Prostate gland (tissue), 2 donors: ENCODE measurements at regions not wholly inside any gene's neighbourhood (a gene's known extent, or its start where the extent isn't known, plus 50 kb on each side); places are given as distances from the start of the nearest gene placed in this dataset.

Experiments
- DNase-seq: peaks from one replicate; pipeline ENCODE4 v3.0.0-alpha.2; 2019; ENCODE audit warnings: low spot score
- H3K27ac ChIP-seq, 2 donors: fragments of 200-600 bp; sonication (generic); 2 replicates each; pipeline ENCODE4 v1.5.1; 2017 to 2019
- H3K27me3 ChIP-seq: fragments of 200-600 bp; sonication (generic); replicated peaks from 2 replicates; pipeline ENCODE4 v1.5.1; 2019; ENCODE audit not compliant: insufficient read depth
- H3K36me3 ChIP-seq, 2 donors: fragments of 200-600 bp; sonication (generic); 1 replicate in 1 of 2; 2 replicates in 1 of 2; pipeline versions ENCODE4 v1.5.1 to v1.8.1; 2017 to 2019
- H3K4me1 ChIP-seq: fragments of 200-600 bp; sonication (generic); replicated peaks from 2 replicates; pipeline ENCODE4 v1.5.1; 2019
- H3K4me3 ChIP-seq, 2 donors: fragments of 200-600 bp; sonication (generic); 2 replicates each; pipeline ENCODE4 v1.5.1; 2017 to 2019
- H3K9me3 ChIP-seq: fragments of 200-600 bp; sonication (generic); 2 replicates; pipeline ENCODE4 v1.5.1; 2017
- CTCF ChIP-seq, 4 experiments: fragments of 200-600 bp in 2 of 4; fragments of 450-650 bp in 2 of 4; sonication (generic) in 2 of 4; IDR thresholded peaks; 1 replicate in 3 of 4; 2 replicates in 1 of 4; pipeline ENCODE4 v1.5.1; 2016 to 2019; ENCODE audit warnings: antibody characterized with exemption in 4 of 4, mild to moderate bottlenecking in 2 of 4, moderate library complexity in 2 of 4
- POLR2A ChIP-seq: fragments of 450-650 bp; IDR thresholded peaks from one replicate; pipeline ENCODE4 v1.6.1; 2016; ENCODE audit warnings: antibody characterized with exemption, mild to moderate bottlenecking
- POLR2AphosphoS5 ChIP-seq: sonication (generic); formaldehyde crosslinking; IDR thresholded peaks from one replicate; pipeline ENCODE4 v1.6.1; 2017; ENCODE audit warnings: antibody characterized with exemption
- WGBS: methylation state at CpG from one replicate; pipeline ENCODE4 v1.1.5; 2018; 5-methylcytosine and 5-hydroxymethylcytosine counted together
- intact Hi-C: fragments of 100-400 bp; cut with DNase I; formaldehyde crosslinking; loops from one replicate; pipeline ENCODE4 v1.14.2; 2022

- Histone ChIP-seq H3K36me3 (no peaks in the 10 kb centered on the region), H3K27ac (no peak overlapping the region), H3K4me3 (no peak overlapping the region), H3K9me3 (no peaks in the 10 kb centered on the region), H3K27me3 (no peaks in the 10 kb centered on the region), H3K4me1 (peaks cover 3% of the 10 kb centered on the region)
- DNase-seq: no peak
- intact Hi-C loops: no loop called here
- WGBS: 80% methylated on average over 7 of the region's 7 CpGs
- TF ChIP-seq POLR2A (no peak), CTCF (IDR thresholded peaks at IDR 0.05) (no peak), POLR2AphosphoS5 (no peak)
Measured at GRCh38 chr2:205860885-205861284, 178.6 kb downstream of the NRP2 start.

- no peak for DNase-seq
- H3K9me3 ChIP-seq: no peaks in the 10 kb centered on the region
- intact Hi-C loops: no loop called here
- H3K36me3 ChIP-seq: no peaks in the 10 kb centered on the region
- H3K4me3 ChIP-seq: no peak overlapping the region
- WGBS: 79% methylated on average over 9 of the region's 9 CpGs
- TF ChIP-seq POLR2A (no peak), POLR2AphosphoS5 (no peak), CTCF (IDR thresholded peaks at IDR 0.05) (no peak)
- no peak overlapping the region for H3K27ac ChIP-seq
- no peaks in the 10 kb centered on the region for H3K27me3 ChIP-seq
- H3K4me1 ChIP-seq: no peaks in the 10 kb centered on the region
Measured at GRCh38 chr2:205860181-205860580, 177.9 kb downstream of the NRP2 start.

GRCh38 chr2:205858881-205859441 is 176.7 kb downstream of the NRP2 start:
- Histone ChIP-seq H3K4me3 (no peak overlapping the region), H3K9me3 (no peaks in the 10 kb centered on the region), H3K36me3 (no peaks in the 10 kb centered on the region), H3K27ac (no peak overlapping the region), H3K4me1 (no peaks in the 10 kb centered on the region), H3K27me3 (no peaks in the 10 kb centered on the region)
- 40% methylated on average over 16 of the region's 16 CpGs for whole genome bisulfite sequencing
- TF ChIP-seq CTCF (IDR thresholded peaks at IDR 0.05) (no peak), POLR2A (no peak), POLR2AphosphoS5 (no peak)
- intact Hi-C loops: no loop called here
- DNase-seq: no peak

GRCh38 chr2:205858275-205858674 is 176.0 kb downstream of the NRP2 start:
- Histone ChIP-seq H3K4me3 (no peak overlapping the region), H3K27ac (no peak overlapping the region), H3K9me3 (no peaks in the 10 kb centered on the region), H3K27me3 (no peaks in the 10 kb centered on the region), H3K4me1 (no peaks in the 10 kb centered on the region), H3K36me3 (no peaks in the 10 kb centered on the region)
- intact Hi-C loops: no loop called here
- 85% methylated on average over 3 of the region's 3 CpGs for WGBS
- no peak for DNase-seq
- no peak for TF ChIP-seq CTCF (IDR thresholded peaks at IDR 0.05)

- no peaks in the 10 kb centered on the region for H3K9me3 ChIP-seq
- no peak for DNase-seq
- no peaks in the 10 kb centered on the region for H3K36me3 ChIP-seq
- no peaks in the 10 kb centered on the region for H3K4me1 ChIP-seq
- H3K4me3 ChIP-seq: no peak overlapping the region
- TF ChIP-seq POLR2A (no peak), POLR2AphosphoS5 (no peak), CTCF (IDR thresholded peaks at IDR 0.05) (no peak)
- no peak overlapping the region for H3K27ac ChIP-seq
- 90% methylated on average over 13 of the region's 13 CpGs for whole genome bisulfite sequencing
- no peaks in the 10 kb centered on the region for H3K27me3 ChIP-seq
- intact Hi-C loops: no loop called here
Measured at GRCh38 chr2:205857520-205858237, 175.4 kb downstream of the NRP2 start.
